ENCODE measurements at regions not wholly inside any gene's neighbourhood (a gene's known extent, or its start where the extent isn't known, plus 50 kb on each side); places are given as distances from the start of the nearest gene placed in this dataset.

DNA sequence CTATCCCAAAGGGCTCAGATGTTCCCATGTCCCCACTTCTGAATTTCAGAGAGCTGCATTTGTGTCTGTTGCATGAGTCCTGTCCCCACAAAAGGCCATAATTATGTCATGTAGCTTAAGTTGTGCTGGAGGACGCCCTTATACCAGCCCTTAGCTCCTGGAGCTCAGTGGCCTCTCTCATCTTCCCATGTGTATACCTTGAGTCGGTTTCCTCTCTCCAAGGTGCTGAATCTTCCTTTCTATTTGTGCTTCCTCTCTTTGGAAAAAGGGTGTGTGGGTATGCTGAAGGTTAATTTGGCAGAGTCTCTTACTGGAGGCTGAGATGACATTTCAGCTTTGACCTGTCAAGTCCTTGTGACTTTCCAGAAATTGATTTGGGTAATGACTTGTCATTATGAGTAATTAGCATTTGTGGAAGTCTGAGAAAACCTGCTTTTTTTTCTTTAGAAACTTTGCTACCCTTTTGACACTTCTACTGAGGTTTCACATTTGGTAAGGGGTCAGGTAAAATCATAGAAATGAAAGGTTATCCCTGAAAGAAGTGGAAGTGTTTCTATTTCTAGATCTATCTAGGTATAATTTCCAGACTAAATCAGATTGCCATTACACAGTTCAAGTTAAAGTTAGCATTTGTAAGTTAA is 185.4 kb downstream of the ABCC12 start:
- DNase-seq (ENCODE audit: low read depth) = no peak

GRCh38 chr16:47967374-47967773 is 188.4 kb downstream of the ABCC12 start:
- no peak for DNase-seq (ENCODE audit: low read depth)

- DNase-seq (ENCODE audit: low read depth) = no peak
These were observed 189.5 kb downstream of the ABCC12 start for GRCh38 chr16:47966325-47966724.

DNA sequence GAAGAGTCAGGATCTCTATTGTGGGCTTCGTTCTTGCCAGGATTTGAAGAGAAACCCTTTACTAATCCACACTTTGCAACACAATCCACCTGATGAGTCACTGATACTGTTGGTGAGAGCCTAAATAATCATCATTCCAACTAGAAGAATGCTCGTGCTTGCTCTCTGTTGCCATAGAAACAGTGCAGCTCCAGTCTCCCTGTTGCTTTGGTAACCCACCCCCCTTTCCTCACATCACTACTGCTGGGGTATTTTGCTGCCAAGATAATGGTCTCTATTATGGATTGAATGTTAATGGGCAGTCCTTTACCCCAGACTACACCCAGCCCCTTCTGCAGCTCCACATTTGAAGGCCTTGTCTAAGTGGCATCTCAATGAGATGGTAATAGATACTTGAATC is 190.4 kb downstream of the ABCC12 start:
- DNase-seq (ENCODE audit: low read depth) = no peak

DNA sequence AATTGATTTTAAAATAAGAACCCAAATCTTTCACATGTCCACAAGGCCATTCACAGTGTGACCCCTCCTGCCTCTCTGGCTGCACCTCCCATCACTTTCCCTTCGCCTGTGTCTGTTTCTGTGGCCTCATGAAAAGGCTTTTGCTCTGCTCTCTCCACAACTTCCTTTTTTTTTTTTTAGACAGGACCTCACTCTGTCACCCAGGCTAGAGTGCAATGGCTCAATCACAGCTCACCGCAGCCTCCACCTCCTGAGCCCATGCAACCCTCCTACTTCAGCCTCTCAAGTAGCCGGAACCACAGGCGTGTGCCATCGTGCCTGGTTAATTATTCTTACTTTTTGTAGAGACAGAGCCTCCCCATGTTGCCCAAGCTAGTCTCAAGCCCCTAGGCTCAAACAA is 197.1 kb downstream of the ABCC12 start:
- no peak for DNase-seq (ENCODE audit: low read depth)

GRCh38 chr16:47956916-47957315 is 198.9 kb downstream of the ABCC12 start:
- no peak for DNase-seq (ENCODE audit: low read depth)

DNA sequence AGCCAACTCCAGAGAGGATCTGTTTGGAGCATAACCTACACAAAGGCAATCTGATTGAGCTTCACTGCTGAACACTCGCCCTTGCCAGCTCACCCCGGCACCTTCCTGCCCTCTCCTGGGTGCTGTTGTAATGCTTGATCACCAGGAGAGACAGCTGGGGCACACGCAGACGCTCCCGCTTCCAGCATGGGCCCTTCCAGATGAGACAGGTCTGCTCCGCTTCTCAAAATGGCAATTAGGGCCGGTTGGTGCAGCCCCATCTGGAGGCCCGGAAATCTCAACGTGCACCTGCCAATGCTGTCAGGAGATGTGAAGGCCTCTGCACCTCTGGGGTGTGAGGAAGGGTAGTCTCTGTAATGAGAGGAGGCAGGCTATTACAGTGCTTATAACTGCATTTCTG is 206.1 kb downstream of the ABCC12 start:
- no peak for DNase-seq (ENCODE audit: low read depth)

GRCh38 chr16:47949276-47949675 is 206.5 kb downstream of the ABCC12 start:
- DNase-seq (ENCODE audit: low read depth) = no peak

DNA sequence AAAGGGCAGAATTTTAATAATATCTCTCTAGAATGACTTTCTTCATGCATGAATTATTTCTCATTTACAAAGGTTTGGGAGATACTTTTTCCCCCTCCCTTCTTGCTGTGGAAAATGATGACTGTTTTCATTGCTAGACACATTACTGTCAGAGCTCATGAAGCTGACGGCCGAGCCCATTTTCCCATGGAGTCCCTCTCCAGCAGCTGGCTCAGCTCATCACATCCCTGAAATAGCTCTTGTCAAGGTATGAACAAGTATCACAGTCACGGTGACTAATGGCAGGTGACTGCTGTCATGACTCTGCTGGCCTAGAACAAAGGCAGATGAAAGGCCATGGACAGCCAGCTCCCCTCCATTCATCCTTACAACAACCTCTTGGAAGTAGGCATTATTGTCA is 208.1 kb downstream of the ABCC12 start:
- DNase-seq (ENCODE audit: low read depth) = no peak

DNA sequence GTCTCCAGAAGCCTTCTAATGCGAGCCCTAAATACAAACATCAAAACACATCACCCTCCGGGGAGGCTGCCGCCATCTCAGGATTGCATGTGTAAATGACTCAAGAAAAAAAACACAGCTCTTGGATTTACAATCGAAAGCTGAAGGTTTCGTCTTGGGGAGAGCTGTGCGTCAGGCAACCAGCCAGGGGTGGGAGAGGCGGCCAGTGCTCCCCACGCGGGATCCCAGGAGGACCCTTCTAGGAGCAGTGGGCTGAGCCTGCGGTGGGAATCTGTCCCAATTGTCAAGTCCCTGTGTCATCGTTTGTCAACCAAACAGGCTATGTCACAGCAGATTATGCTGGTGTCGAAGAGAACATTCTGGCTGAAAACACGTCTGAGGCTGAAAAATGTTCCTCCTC is 209.7 kb downstream of the ABCC12 start:
- DNase-seq (ENCODE audit: low read depth) = no peak

DNA sequence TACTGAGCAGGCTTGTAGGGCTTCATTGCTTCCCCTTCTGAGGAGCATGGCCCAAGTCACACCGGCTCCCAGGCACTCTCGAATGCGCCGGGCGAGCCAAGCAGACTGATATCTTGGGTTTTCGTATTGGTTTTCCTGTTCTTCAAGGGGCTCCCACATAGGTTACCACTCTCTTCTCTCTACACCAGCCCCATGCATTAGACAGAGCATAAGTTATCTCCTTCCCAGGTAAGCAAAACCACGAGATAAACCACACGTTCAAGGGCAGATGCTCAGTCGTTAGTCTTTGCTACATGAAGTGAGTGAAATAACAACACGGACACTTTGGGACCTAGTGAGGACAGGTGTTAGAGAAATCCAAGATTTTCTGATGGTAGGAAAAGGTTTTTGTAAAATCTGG is 211.2 kb downstream of the ABCC12 start:
- no peak for DNase-seq (ENCODE audit: low read depth)

DNA sequence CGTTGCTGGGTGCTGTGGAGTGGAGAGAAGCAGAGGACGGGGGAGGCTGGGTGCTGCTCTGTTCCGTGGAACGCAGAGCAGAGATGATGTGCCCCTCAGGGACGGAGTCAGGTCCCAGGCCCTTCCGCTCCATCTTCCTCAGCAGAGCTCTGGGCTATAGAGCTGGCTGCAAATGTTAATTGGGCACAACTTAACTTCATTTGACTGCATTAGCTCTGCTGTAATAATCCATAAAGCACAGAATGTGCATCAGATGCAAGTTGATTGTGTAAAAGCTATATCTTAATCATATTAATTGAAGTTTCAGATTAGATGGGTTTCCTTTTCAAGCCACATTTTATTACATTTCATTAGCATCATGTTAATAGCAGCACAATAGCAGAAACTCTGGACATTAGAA is 212.6 kb downstream of the ABCC12 start:
- DNase-seq (ENCODE audit: low read depth) = no peak

GRCh38 chr16:47940466-47940865 is 215.3 kb downstream of the ABCC12 start:
- DNase-seq (ENCODE audit: low read depth) = no peak

DNA sequence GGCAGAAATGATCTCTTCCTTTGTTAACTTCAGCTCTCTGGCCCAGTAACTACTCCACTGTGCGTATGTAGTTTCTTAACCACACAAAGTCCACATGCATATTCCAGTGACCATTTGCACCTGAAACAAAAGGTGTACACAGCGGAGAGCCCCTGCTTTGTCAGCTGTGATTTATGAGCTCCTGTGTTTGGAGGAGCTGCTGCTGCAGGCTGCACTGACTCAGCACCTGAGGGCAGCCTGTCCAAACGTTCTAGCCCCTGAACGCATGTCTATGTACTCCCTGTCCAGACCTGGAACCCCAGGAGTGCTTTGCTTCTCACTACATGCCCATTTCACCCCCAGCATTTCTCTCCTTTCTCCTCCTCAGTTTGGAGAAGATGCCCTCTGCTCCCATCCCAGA is 216.1 kb downstream of the ABCC12 start:
- DNase-seq (ENCODE audit: low read depth) = no peak

GRCh38 chr16:47938272-47938671 is 217.5 kb downstream of the ABCC12 start:
- DNase-seq (ENCODE audit: low read depth) = no peak

DNA sequence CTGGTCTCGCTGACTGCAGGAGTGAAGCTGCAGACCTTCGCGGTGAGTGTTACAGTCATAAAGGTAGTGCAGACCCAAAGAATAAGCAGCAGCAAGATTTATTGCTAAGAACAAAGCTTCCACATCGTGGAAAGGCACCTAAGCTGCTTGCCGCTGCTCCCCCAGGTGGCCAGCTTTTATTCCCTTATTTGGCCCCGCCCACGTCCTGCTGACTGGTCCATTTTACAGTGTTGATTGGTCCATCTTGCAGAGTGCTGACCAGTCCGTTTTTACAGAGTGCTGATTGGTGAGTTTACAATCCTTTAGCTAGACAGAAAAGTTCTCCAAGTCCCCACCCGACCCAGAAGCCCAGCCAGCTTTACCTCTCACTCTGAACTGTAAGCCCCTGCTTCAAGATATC is 227.8 kb downstream of the ABCC12 start:
- no peak for DNase-seq (ENCODE audit: low read depth)

DNA sequence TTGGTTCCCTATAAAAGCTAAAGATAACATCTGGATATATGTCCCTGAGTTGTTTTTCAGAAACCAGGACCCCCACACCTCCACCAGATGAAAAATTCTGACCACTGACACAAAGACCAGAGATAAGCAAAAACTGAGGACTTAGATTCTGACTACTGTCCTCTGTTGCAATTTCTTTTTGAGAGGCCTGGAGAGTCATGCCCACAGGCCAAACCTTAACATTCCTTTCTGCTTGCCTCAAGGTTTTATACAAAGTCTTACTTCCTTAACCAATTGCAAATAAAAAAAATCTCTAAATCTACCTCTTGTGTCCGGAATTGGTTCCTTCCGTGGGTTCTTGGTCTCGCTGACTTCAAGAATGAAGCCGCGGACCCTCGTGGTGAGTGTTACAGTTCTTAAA is 228.5 kb downstream of the ABCC12 start:
- DNase-seq (ENCODE audit: low read depth) = no peak

DNA sequence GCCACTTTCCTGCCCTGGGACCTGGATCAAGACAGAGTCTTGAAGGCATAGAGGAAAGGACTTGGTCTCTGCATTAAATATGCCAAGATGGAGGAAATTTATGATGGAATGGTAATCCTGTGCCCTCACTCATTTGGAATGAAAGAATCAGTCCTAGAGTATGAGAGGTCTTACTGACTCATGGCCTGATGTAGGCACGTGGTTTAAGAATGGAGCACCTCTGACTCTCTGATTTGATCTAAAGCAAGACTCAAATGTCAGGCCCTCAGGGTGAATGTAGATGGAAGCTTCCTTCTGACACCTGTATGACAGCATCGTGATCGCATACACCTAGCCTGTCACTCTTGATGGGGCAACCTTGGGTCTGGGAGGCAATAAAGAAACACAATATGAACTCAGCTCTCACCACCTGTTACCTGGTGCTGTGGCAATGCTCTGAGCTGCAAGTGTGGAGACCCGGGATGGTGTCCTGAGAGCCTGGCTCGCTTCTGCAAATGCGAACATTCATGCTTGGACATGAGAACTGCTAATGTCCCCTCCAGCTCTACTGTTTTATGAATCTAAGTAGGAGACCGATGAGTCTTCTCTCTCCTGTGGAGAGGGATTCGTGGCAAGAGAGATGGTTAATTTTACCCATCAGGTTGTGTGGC is 229.9 kb downstream of the ABCC12 start:
- DNase-seq (ENCODE audit: low read depth) = no peak

- no peak for DNase-seq (ENCODE audit: low read depth)
These were observed 230.8 kb downstream of the ABCC12 start for GRCh38 chr16:47924950-47925349.

DNA sequence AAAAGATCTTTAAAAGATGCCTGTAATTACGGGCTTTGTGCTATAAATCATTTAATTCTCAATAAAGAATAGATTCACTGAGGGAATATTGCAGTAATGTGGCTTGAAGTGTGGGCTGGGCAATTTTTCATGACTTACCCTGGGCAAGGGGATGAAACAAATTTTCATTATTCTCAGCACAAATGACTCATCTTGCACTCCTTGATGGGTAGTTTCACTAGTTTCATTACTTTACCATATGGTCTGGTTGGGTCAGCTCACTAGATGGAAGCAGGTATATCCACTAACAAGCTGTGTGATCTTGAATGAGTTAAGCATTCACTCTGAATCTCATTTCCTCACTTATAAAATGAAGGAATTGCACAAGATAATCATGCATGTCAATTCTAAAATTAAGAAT is 234.3 kb downstream of the ABCC12 start:
- DNase-seq (ENCODE audit: low read depth) = no peak

DNA sequence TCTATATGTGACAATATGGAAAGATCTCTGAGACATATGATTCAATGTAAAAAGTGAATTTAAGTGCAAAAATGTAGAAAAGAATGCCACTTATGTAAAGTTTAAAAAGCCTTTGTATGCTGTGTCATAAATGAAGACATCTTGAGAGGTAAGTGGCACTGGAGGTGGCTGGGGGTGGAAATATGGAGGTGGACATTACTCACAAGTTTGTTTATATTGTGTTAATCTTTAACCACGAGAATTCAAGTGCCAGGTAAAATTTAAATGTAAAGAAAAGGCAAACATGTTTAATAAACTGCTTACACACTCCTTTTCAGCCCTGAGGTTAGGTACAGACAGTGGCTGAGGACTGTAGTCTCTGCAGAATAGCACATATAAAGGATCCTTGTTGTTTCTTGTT is 235.1 kb downstream of the ABCC12 start:
- DNase-seq (ENCODE audit: low read depth) = no peak

GRCh38 chr16:47917118-47917517 is 238.7 kb downstream of the ABCC12 start:
- DNase-seq (ENCODE audit: low read depth) = no peak

GRCh38 chr16:47916266-47916665 is 239.5 kb downstream of the ABCC12 start:
- DNase-seq (ENCODE audit: low read depth) = no peak

DNA sequence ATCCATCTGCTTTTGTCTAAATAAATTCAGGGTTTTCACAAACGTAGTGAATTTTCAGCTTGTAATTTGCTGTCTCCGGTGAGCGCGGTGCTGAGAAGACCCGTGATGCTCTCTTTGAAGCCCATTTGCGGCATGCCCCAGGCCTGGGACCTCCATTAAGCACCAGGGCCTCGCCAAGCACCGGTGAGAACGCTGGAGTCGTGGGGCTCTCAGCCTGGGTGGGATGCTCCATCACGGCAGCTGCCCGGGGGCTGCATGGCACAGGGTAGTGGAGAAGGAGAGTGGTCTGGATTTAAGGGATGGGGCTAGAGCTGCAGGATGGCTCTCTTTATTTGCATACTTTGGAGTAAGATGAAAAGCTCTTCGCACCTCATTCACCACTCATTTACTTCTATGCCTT is 248.7 kb downstream of the ABCC12 start:
- no peak for DNase-seq (ENCODE audit: low read depth)
